ENCODE measurements at regions not wholly inside any gene's neighbourhood (a gene's known extent, or its start where the extent isn't known, plus 50 kb on each side); places are given as distances from the start of the nearest gene placed in this dataset.

DNA sequence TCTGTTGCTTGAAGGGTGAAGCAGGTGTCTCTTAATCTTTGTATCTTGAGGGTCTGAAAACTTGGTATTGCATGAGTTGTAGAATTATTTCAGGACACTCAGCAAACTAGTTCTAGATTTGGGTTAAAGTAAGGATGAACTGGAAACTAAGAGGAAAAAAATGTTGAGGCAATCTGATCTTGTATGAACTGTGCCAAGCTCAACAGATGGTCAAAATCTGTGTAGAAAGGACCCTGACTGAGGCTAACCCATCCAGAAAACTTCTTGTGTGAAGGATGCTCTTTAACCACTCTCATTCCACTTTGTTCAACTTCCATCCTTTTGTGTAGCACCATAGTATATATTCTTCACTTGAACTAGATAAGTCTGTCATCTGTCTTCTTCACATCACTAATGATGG, 861.7 kb downstream of the SLC4A3 start:
- no peak for TF ChIP-seq POLR2A (IDR thresholded peaks at IDR 0.05)
- TF ChIP-seq, protein P1, sequence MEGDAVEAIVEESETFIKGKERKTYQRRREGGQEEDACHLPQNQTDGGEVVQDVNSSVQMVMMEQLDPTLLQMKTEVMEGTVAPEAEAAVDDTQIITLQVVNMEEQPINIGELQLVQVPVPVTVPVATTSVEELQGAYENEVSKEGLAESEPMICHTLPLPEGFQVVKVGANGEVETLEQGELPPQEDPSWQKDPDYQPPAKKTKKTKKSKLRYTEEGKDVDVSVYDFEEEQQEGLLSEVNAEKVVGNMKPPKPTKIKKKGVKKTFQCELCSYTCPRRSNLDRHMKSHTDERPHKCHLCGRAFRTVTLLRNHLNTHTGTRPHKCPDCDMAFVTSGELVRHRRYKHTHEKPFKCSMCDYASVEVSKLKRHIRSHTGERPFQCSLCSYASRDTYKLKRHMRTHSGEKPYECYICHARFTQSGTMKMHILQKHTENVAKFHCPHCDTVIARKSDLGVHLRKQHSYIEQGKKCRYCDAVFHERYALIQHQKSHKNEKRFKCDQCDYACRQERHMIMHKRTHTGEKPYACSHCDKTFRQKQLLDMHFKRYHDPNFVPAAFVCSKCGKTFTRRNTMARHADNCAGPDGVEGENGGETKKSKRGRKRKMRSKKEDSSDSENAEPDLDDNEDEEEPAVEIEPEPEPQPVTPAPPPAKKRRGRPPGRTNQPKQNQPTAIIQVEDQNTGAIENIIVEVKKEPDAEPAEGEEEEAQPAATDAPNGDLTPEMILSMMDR (IDR thresholded peaks at IDR 0.05 in 8 of 11, conservative IDR thresholded peaks at IDR 0.05 in 3 of 11), result no peak
- no peak for TF ChIP-seq POLR2AphosphoS5 (IDR thresholded peaks at IDR 0.05)
